NCI-H2029 (cell line): ENCODE measurements at regions not wholly inside any gene's neighbourhood (a gene's known extent, or its start where the extent isn't known, plus 50 kb on each side); places are given as distances from the start of the nearest gene placed in this dataset.

Experiments used
- DNase-seq: peaks from one replicate; lab custom pipeline; 2025; lab: John Stamatoyannopoulos, UW

DNA sequence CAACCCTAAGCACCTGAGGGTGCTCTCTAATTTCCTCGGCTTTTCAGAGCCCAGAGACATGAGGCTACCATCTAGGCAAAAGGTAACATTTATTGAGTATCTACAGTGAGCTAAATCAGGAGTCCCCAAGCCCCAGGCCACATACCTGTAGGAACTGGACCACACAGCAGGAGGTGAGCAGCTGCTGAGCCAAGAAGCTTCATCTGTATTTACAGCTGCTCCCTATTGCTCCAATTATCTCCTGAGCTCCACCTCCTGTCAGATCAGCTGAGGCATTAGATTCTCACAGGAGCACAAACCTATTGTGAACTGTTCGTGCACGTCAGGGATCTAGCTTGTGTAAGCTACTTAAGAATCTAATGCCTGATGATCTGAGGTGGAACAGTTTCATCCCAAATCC lies 70.2 kb downstream of the RND3 start:
- no peak for DNase-seq

DNA sequence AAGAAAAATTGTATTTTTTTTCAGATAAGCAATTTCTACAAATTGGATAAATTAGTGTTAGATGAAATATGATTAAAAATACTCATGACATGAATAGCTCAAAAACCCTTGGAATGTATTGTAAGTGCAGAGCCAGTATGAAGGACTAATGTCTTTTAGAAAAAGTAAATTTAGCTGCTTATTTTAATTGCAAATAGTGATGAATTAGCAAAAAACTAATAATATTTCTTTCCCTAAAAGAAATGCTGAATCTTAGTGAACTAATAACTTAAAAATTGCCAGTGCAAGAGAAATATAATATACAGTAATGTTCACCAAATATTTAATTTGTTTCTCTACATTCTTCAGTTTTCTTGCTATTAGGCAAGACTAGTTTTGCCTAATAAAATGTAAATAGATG lies 72.4 kb downstream of the RND3 start:
- DNase-seq, result no peak

DNA sequence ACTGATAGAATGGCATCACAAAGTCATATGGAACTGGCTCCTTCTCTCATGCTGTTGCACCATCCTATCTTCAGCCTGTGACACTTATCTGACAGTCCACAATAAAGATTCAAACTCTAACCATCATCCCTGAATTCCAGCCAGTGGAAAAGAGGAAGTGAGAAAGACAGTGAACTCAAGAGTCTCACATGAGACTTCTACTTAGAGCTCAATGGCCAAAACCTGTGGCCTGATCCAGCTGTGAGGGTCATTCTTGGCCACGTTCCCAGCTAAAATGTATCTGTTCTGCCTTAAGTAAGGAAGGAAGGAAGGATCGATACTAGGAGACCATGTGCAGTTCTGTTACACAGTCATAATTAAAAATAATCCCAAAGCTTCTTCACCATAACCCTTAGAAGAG lies 73.6 kb downstream of the RND3 start:
- DNase-seq, result no peak

DNA sequence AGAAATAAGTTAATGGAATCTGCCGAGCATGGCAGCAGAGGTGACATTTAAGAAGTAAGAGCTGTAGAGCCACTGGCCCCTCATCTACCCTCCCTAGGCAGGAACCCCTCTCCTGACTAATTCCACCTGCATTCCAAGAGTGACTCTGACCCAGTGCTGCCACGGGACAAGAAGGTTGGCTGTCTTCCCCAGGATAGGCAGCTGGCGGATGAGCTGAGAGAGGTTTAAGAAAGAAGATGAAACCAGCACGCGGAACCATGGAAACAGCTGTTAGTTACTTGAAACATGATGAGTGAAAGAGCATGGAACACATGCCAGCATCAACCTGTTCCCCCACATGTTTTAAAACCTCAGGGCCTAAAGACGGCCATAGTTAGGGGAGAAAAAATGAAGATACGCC lies 74.1 kb downstream of the RND3 start:
- no peak for DNase-seq

DNA sequence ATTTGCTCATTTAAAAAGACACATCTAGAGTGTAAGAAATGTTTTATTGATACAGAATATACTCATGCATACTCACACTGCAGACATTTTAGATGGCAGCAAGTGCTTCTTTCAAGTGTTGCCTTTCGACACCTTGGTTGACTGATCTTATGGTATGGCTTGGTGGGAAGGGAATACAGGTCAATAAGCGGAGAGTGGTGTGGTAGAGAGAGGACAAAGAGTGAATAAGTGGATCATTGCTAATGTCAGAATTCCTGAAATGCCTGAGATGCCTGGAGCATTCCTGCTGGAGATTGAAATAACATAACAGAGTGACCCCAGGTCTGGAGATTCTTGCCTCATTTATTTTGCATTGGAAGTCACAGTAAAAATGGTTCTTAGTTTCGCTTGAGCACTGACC lies 76.7 kb downstream of the RND3 start:
- DNase-seq, result no peak

DNA sequence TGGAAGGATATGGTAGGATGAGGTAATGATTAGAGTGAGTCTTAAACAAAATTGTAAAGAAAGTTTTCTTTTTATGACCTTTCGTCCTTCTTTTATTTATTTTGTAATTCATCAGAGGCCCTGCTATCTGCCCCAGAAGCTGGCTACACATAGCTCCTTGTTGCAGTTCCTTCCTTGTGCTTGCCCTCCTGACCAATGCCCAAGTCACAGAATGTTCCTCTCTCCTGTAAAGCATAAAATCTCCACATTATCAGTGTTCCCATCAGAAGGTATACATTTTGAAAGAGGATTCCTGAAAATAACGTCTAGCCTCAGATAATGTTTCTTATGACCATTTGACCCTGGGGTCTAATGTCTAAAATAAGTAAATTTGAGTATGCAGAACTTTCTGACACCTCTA lies 78.3 kb downstream of the RND3 start:
- DNase-seq, result no peak

DNA sequence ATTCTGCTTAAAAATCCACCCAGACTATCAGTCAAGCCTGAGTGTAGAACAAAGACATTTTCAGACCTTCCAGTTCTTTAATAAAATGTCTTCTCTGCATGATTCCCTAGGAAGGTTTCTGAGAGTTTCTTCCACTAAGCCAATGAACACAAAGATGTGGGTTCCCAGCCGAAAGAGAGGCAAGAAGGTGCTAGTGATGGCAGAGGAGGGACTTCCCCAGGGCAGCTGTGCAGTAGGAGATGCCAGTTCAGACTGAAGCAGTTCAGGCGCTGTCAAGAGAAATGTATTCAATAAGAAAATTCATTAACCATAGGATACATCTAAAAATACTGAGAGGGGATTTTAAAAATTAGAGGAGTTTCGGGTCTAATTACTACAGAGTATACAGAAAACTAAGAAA lies 83.3 kb downstream of the RND3 start:
- DNase-seq, result no peak

DNA sequence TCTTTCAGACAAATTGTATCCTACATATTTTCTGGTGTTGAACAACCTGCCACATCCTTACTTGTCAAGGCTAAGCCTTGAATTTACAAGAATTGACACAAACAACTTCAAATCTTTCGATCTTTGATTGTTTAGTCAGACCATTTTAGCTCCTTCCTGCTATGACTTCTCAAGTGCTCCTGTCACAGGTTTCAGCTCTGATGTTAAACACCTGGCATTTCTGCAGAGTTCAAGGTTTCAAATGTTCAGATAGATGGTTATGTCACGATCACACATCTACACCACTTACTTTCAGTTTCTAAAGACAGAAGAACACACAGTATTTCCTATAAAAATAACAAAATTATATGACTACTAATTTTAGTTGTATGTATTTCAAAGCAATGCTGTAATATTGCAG lies 84.0 kb downstream of the RND3 start:
- DNase-seq, result no peak

DNA sequence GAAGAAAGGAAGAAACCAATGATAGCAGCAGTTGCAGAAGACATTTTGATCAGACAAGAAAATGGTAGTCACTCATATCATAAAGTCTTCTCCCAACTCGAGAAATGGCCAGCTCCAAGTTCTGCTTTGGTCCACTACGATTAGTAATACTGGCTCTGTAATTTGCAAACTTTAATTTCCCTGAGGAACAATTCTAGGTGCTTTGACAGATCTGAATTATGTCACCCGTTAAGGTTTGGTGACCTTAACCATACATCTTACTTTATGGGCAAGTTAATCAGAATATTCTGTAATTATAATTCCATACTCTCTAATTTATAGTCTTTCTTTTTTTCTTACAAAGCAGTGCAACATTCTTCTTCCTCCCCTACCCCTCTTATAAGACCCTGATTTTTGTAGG lies 84.5 kb downstream of the RND3 start:
- DNase-seq, result no peak

DNA sequence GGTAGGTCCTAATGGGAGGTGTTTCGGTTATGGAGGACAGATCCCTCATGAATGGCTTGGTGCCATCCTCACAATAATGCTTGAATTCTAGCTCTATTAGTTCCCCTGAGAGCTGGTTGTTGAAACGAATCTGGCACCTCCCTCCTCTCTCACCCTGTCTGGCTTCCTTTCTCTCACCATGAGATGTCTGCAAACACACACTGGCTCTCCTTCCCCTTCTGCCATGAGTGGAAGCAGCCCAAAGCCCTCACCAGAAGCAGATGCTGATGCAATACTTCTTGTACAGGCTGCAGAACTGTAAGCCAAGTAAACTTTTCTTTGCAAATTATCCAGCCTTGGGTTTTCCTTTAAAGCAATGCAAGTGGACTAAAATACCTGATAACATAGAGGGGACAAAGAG lies 86.6 kb downstream of the RND3 start:
- DNase-seq, result no peak

DNA sequence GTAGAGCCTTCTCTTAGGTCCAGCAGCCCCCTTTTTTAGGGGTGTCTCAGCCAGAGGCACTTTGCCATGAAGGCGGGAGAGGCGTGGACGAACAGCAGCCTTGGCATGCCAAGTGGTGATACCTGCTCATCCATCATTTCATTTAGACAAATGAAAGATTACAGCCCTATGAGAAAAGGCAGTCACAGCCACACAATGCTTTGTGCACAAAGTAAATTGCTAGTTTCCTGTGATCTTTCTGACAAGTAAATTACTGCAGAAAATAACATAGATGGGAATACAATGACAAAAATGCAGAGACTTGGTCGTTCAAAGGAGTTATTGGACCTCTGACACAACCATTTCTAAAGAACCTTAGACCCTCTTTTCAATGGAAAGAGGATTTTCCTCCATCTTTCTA lies 94.9 kb downstream of the RND3 start:
- no peak for DNase-seq

DNA sequence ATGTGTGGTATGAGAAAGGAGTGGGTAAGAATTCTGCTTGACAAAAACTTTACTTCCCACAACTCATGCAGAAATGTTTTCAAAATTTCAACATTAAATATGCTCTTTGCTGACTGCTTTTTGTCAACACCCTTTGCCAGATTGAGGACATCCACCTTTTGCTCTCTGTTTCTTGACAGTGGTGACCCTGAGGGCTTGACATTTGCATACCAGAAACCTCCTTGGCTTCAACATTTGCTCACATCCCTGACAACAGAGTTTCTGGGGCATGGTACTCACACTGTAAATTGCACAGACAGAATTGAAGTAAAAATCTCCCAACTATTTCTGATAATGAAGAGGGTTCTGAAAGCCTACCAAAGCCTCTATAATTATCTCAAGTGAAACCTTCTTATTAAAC lies 95.7 kb downstream of the RND3 start:
- DNase-seq, result no peak

DNA sequence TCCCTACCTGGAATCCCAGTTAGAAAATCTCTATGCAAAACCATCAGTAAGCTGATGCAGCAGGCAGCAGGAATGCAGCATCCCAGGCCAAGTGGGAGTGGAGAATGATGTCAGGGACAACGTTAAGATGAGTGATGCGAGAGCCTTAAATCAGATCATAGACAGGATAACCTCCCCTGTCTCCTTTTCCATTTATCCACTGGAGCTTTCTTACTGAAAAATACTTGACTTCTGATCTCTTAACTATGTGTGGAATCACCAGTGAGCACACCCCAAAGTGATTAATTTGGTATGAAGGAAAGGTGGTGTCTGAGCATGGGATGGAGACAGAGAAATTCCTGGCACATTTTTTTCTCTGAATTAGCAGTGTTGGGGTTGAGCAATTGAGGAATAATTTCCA lies 98.0 kb downstream of the RND3 start:
- DNase-seq, result no peak

DNA sequence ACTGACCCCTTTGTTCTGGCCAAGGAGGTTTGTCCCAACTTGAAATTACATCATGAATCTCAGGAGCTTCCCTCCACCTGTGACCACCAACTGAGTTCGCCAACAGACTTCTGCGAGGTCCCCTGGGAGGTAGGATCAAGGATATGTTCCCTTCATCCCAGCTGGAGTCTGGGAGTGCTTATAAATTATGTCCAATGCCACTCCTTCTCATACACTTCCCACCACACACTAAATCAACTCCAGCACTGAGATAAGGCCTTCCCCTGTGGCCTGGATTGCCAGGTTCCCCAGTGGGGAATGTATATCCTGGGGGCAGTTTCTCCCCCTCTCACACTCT lies 99.2 kb downstream of the RND3 start:
- DNase-seq, result no peak

DNA sequence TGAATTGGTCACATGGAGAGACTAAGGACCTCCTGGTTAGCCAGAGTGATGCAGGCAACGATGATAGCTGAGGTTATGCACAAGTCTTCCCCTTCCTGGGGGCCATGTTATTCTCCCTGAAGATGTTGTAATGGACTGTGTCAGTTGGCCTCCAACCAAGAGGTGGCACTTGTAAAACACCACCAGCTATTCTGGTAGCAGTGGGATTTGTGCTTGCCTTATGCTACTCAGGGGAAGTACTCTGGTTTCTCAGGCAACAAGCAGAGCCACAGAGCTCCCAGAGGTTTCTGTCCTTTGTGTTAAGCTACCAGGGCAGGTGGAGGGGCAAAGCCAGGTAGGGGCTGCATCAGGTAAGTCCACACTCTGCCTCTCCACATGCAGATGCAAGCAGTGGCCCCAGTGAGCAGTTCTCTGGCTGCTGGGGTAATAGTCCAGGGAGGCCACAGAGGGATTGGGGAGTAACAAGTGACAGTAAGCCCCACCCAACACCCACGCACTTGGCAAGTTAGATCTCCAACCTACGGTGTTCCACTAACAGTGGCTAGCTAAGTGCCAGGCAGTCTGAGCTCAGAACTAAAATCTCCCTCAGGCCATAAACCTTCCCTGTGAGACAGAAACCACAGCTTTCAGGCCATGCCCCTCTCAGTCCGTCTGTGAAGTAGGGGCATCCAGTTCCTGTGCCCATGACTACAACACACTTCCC lies 99.7 kb downstream of the RND3 start:
- no peak for DNase-seq

DNA sequence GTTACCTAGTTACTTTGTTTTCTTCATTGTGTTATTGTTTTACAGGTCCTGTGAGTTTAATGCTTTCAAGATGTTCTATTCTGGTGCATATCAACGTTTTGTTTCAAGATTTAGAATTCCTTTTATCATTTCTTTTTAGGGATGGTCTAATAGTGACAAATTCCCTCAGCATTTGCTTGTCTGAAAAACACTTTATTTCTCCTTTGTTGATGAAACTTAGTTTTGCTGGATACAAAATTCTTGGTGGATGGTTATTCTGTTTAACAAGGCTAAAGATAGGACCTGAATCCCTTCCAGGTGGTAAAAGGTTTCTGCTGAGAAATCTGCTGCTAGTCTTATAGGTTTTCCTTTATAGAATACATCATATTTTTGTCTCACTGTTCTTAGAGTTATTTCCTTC lies 102.3 kb downstream of the RND3 start:
- no peak for DNase-seq

DNA sequence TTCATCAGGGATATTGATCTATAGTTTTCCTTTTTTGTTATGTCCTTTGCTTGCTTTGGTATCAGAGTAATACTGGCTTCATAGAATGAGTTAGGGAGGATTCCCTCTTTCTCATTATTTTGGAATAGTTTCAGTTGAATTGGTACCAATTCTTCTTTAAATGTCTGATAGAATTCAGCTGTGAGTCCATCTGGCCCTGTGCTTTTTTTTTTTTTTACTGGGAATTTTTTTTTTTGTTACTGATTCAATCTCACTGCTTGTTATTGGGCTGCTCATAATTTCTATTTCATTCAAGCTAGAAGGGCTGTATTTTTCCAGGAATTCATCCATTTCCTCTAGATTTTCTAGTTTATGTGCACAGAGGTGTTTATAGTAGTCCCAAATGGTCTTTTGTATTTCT lies 103.9 kb downstream of the RND3 start:
- no peak for DNase-seq

DNA sequence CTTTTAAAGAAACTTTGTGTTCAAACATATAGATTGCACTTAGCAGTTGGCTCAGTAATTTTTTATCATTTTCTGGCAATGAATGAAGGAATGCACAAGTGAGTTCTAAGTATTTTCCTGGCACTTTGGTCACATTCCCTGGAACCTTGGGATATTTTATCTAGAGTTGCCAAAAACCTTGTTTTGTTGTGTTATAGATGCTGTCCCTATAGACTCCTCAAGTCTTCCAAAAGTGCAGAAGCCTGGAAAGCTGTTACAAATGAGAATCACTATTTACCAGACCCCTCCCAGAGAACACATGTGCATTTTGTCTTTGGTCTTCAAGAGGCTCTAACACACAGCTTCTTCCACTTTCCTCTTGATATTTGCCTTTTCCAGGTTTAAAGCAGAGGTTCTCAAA lies 108.3 kb downstream of the RND3 start:
- no peak for DNase-seq

DNA sequence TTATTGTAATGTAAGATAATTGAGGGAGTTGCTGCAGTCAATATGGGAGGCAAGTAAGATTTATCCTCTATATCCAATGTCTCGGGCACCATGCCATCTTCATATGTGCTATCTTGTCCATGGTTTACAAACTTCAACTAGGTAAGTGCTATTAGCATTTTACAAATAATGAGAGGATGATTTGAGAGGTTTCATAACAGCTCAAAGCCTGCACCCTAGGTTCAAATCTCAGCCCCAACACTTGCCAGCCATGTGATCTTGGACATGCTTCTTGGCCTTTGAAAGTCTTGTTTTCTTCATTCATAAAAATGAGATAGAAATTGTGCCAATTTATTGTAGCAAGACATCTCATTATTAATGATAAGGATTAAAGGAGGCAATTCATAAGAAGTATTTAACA lies 108.8 kb downstream of the RND3 start:
- no peak for DNase-seq

DNA sequence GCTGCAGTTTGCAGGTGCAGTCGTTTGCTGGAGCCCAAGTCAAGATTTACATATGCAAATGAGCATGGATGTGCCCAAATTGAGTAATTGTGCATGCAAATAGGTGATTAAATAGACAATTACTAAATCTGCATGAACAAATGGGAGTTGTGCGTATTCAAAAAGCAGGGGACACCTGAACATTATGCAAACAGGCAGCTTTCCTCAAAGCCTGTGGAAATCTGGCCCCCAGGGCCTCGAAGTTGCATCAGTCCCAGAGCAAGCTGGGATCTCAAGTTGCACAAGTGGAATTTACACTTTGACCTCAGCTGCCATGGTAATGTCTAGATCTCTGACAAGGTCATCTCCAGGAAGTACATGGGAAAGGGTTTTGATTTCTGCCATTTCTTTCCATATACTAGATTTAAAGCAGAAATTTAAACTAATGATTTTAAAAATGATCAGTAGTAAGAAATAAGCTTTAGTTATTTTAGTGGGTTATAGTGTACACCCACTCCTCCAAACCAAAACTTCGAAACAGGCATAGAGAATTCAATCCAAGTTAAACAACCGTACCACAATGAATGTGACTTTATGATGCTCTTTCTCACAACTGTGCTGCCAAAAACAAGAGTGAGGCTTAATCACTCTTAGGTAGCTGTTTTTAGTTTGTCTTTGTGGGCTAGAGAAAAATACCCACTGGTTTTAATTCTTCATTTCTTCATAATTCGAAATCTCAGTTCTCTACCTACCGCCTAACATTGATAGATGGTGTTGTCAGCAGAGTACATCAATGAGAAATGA lies 110.7 kb downstream of the RND3 start:
- DNase-seq, result no peak

DNA sequence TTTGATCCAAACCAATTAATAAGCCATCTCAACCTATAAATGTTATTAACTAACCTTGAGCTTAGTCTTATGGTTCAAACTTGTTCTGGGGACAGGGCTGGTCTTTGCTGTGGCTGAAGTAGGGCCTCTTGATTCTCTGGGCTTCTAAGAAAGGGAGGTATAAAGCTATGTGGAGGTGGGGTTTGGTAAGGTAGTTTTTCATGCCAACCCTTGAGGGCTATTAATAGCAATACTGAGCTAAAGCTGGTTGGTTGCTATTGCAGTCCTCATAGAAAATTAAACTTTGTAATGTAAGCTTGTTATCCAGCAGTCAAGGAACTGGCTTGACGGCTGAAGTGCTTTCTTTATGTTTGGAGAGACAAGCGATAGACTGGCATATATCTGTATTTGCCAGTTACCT lies 112.1 kb downstream of the RND3 start:
- no peak for DNase-seq

DNA sequence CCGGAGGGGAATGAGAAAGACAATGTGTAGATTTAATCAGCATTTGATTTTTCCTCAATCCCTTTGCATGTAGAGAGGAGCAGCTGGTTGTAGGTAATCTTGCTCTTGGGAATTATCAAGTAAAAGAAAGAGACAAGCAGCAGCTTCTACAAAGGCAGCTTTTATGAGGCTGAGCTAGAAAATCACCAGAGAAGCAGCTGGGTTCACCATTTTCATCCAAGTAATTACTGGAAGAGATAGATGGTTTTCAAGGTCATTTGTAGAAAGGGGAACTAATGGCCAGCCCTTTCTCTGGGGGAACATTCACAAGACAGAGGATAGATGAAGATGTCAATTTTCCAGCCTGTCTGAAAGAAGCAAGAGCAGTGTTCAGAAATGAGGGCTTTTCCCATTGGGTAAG lies 113.0 kb downstream of the RND3 start:
- DNase-seq, result no peak

DNA sequence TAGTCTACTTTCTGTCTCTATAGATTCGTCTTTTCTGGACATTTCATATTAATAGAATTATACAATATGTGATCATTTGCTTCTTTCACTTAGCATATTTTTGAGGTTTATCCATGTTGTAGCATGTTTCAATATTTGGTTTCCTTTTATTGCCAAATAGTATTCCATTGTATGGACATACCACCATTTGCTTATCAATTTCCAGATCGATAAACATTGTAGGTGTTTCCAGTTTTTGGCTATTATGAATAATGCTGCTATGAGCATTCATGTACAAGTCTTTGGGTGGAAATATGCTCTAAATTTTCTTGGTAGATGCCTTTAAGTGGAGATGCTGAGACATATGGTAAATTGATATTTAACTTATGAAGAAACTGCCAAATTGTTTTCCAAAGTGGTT lies 114.1 kb downstream of the RND3 start:
- DNase-seq, result no peak
